KMS-11 (cell line): ENCODE measurements at regions not wholly inside any gene's neighbourhood (a gene's known extent, or its start where the extent isn't known, plus 50 kb on each side); places are given as distances from the start of the nearest gene placed in this dataset.

Experiments
- H2AFZ ChIP-seq: fragments of 200-600 bp; sonication (generic); 2 replicates; pipeline ENCODE4 v1.6.1; 2016; ENCODE audit warnings: antibody characterized with exemption, mixed run types, low read depth
- H3K27ac ChIP-seq: fragments of 200-600 bp; sonication (generic); 2 replicates; pipeline ENCODE4 v1.6.1; 2016; ENCODE audit warnings: mild to moderate bottlenecking, mixed run types
- H3K27me3 ChIP-seq: fragments of 200-600 bp; sonication (generic); 2 replicates; pipeline ENCODE4 v1.6.1; 2017; ENCODE audit warnings: mild to moderate bottlenecking, low read depth, mixed run types, moderate library complexity; ENCODE audit not compliant: insufficient read depth
- H3K36me3 ChIP-seq: fragments of 200-600 bp; sonication (generic); 2 replicates; pipeline ENCODE4 v1.6.1; 2017; ENCODE audit warnings: mild to moderate bottlenecking, mixed run types; ENCODE audit not compliant: insufficient read depth
- H3K4me1 ChIP-seq: fragments of 200-600 bp; sonication (generic); 2 replicates; pipeline ENCODE4 v1.6.1; 2016; ENCODE audit warnings: mild to moderate bottlenecking, low read depth, mixed run types; ENCODE audit not compliant: poor library complexity, severe bottlenecking
- H3K4me2 ChIP-seq: fragments of 200-600 bp; sonication (generic); 2 replicates; pipeline ENCODE4 v1.7.0; 2016; ENCODE audit warnings: mild to moderate bottlenecking, mixed run types
- H3K4me3 ChIP-seq: fragments of 200-600 bp; sonication (generic); IDR thresholded peaks from 2 replicates; pipeline ENCODE4 v1.6.1; 2017; ENCODE audit warnings: low read depth, low read length, mixed read lengths; ENCODE audit not compliant: insufficient read depth
- H3K79me2 ChIP-seq: fragments of 200-600 bp; sonication (generic); 2 replicates; pipeline ENCODE4 v1.6.1; 2016; ENCODE audit warnings: low read depth, mixed run types; ENCODE audit not compliant: insufficient read depth
- H3K9ac ChIP-seq: fragments of 200-600 bp; sonication (generic); 2 replicates; pipeline ENCODE4 v1.6.1; 2016; ENCODE audit warnings: mild to moderate bottlenecking, mixed run types
- H4K20me1 ChIP-seq: fragments of 200-600 bp; sonication (generic); 2 replicates; pipeline ENCODE4 v1.6.1; 2016; ENCODE audit warnings: mild to moderate bottlenecking, mixed run types; ENCODE audit not compliant: insufficient read depth
- CTCF ChIP-seq: fragments of 200-600 bp; sonication (generic); conservative IDR thresholded peaks from 2 replicates; pipeline ENCODE4 v1.6.1; 2017; ENCODE audit warnings: low read depth, mild to moderate bottlenecking, antibody characterized with exemption, low read length, moderate library complexity, mixed read lengths

GRCh38 chr4:147328189-147328588 lies 152.7 kb upstream of the EDNRA start:
- H3K27me3 ChIP-seq = no peaks in the 10 kb centered on the region
- H3K27ac ChIP-seq = no peak overlapping the region

GRCh38 chr4:147328756-147329446 lies 152.0 kb upstream of the EDNRA start:
- no peaks in the 10 kb centered on the region for H3K4me1 ChIP-seq
- TF ChIP-seq CTCF = no peak
- H3K36me3 ChIP-seq = no peaks in the 10 kb centered on the region
- no peak overlapping the region for H3K27ac ChIP-seq
- no peaks in the 10 kb centered on the region for H4K20me1 ChIP-seq
- H3K4me2 ChIP-seq = no peak overlapping the region
- H3K9ac ChIP-seq = no peak overlapping the region
- no peak overlapping the region for H3K4me3 ChIP-seq
- H3K27me3 ChIP-seq = no peaks in the 10 kb centered on the region
- no peaks in the 10 kb centered on the region for H3K79me2 ChIP-seq
- no peak overlapping the region for H2AFZ ChIP-seq

More at GRCh38 chr4:147328189-147328588, 152.7 kb upstream of the EDNRA start:
- no peak overlapping the region for H3K4me3 ChIP-seq
- no peaks in the 10 kb centered on the region for H3K4me1 ChIP-seq
- no peak for TF ChIP-seq CTCF
- no peak overlapping the region for H2AFZ ChIP-seq
- no peak overlapping the region for H3K4me2 ChIP-seq
- no peaks in the 10 kb centered on the region for H3K79me2 ChIP-seq
- no peaks in the 10 kb centered on the region for H4K20me1 ChIP-seq
- no peaks in the 10 kb centered on the region for H3K36me3 ChIP-seq
- H3K9ac ChIP-seq = no peak overlapping the region

- Histone ChIP-seq H3K4me2 (no peak overlapping the region), H4K20me1 (no peaks in the 10 kb centered on the region), H3K4me3 (no peak overlapping the region), H3K9ac (no peak overlapping the region), H3K27me3 (no peaks in the 10 kb centered on the region), H3K79me2 (no peaks in the 10 kb centered on the region), H3K27ac (no peak overlapping the region), H3K36me3 (no peaks in the 10 kb centered on the region), H2AFZ (no peak overlapping the region), H3K4me1 (no peaks in the 10 kb centered on the region)
- no peak for TF ChIP-seq CTCF
Observed at GRCh38 chr4:147332091-147332490, 148.8 kb upstream of the EDNRA start.

- H3K4me2 ChIP-seq = no peak overlapping the region
- H3K4me1 ChIP-seq = no peaks in the 10 kb centered on the region
- no peak overlapping the region for H3K27ac ChIP-seq
Observed at GRCh38 chr4:147334478-147334877, 146.4 kb upstream of the EDNRA start.

More at GRCh38 chr4:147334478-147334877, 146.4 kb upstream of the EDNRA start:
- no peak overlapping the region for H3K9ac ChIP-seq
- H2AFZ ChIP-seq = no peak overlapping the region
- H4K20me1 ChIP-seq = no peaks in the 10 kb centered on the region
- H3K4me3 ChIP-seq = no peak overlapping the region
- no peaks in the 10 kb centered on the region for H3K27me3 ChIP-seq
- no peaks in the 10 kb centered on the region for H3K79me2 ChIP-seq
- no peaks in the 10 kb centered on the region for H3K36me3 ChIP-seq
- no peak for TF ChIP-seq CTCF
